ENCODE measurements at regions not wholly inside any gene's neighbourhood (a gene's known extent, or its start where the extent isn't known, plus 50 kb on each side); places are given as distances from the start of the nearest gene placed in this dataset.
"Not testable (repeated sequence)": the region's sequence is repeated elsewhere in the genome, so short reads cannot be mapped to it uniquely, and the experiment has no call there.

DNA sequence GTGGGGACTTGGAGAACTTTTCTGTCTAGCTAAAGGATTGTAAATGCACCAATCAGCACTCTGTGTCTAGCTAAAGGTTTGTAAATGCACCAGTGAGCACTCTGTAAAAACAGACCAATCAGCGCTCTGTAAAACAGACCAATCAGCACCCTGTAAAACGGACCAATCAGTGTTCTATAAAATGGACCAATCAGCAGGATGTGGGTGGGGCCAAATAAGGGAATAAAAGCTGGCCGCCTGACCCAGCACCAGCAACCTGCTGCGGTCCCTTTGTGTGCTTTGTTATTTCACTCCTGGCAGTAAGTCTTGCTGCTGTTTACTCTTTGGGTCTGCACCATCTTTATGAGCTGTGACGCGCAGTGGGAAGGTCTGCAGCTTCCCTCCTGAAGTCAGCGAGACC, 67.8 kb upstream of the JADE1 start:
- TF ChIP-seq SMC3 (IDR thresholded peaks at IDR 0.05; ENCODE audit: low read depth, low read length); RCOR1 (IDR thresholded peaks at IDR 0.05; ENCODE audit: insufficient replicate concordance, low read length); CTCF (conservative IDR thresholded peaks at IDR 0.05; ENCODE audit: low read depth, low read length); POLR2A (IDR thresholded peaks at IDR 0.05; ENCODE audit: low read depth, low read length); RAD21 (IDR thresholded peaks at IDR 0.05; ENCODE audit: low read length); RFX5 (IDR thresholded peaks at IDR 0.05; ENCODE audit: low read depth, low read length); MAZ (IDR thresholded peaks at IDR 0.05; ENCODE audit: borderline replicate concordance, low read depth, low read length); CHD1 (IDR thresholded peaks at IDR 0.05; ENCODE audit: low read depth, low read length); BHLHE40 (IDR thresholded peaks at IDR 0.05; ENCODE audit: low read depth, low read length); FOS (IDR thresholded peaks at IDR 0.05; ENCODE audit: low read depth, low read length): not testable (repeated sequence)
- TF ChIP-seq, protein P1, sequence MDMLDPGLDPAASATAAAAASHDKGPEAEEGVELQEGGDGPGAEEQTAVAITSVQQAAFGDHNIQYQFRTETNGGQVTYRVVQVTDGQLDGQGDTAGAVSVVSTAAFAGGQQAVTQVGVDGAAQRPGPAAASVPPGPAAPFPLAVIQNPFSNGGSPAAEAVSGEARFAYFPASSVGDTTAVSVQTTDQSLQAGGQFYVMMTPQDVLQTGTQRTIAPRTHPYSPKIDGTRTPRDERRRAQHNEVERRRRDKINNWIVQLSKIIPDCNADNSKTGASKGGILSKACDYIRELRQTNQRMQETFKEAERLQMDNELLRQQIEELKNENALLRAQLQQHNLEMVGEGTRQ (IDR thresholded peaks at IDR 0.05; ENCODE audit: low read depth, low read length), result not testable (repeated sequence)

Data from IMR-90 (cell line).